HG03469 (cell line): ENCODE measurements at regions not wholly inside any gene's neighbourhood (a gene's known extent, or its start where the extent isn't known, plus 50 kb on each side); places are given as distances from the start of the nearest gene placed in this dataset.

Source experiments
- ATAC-seq: cut with Tn5 transposase; IDR thresholded peaks from one replicate; pipeline ENCODE4 v1.9.1; 2021; ENCODE audit warnings: mild to moderate bottlenecking, moderate library complexity, moderate number of reproducible peaks; ENCODE audit not compliant: unreplicated experiment

- no peak for ATAC-seq
These were observed 231.9 kb upstream of the TNRC6C start for GRCh38 chr17:77726549-77727006.

GRCh38 chr17:77727037-77727615, 231.4 kb upstream of the TNRC6C start:
- ATAC-seq, result no peak

- no peak for ATAC-seq
These were observed 230.1 kb upstream of the TNRC6C start for GRCh38 chr17:77728474-77728795.

- no peak for ATAC-seq
These were observed 229.6 kb upstream of the TNRC6C start for GRCh38 chr17:77728871-77729270.

- no peak for ATAC-seq
These were observed 228.9 kb upstream of the TNRC6C start for GRCh38 chr17:77729587-77729986.

- no peak for ATAC-seq
These were observed 228.1 kb upstream of the TNRC6C start for GRCh38 chr17:77730376-77730775.

- ATAC-seq, result no peak
These were observed 224.8 kb upstream of the TNRC6C start for GRCh38 chr17:77733576-77734296.

GRCh38 chr17:77734371-77735080, 224.0 kb upstream of the TNRC6C start:
- no peak for ATAC-seq

GRCh38 chr17:77735081-77735565, 223.4 kb upstream of the TNRC6C start:
- no peak for ATAC-seq

GRCh38 chr17:77735566-77736198, 222.8 kb upstream of the TNRC6C start:
- ATAC-seq, result no peak

GRCh38 chr17:77736199-77736585, 222.3 kb upstream of the TNRC6C start:
- ATAC-seq, result no peak

GRCh38 chr17:77736721-77737120, 221.8 kb upstream of the TNRC6C start:
- ATAC-seq, result no peak

GRCh38 chr17:77737442-77738265, 220.8 kb upstream of the TNRC6C start:
- no peak for ATAC-seq

- ATAC-seq, result no peak
These were observed 219.6 kb upstream of the TNRC6C start for GRCh38 chr17:77738751-77739531.

- no peak for ATAC-seq
These were observed 218.0 kb upstream of the TNRC6C start for GRCh38 chr17:77740481-77740880.

GRCh38 chr17:77741109-77741508, 217.4 kb upstream of the TNRC6C start:
- ATAC-seq, result no peak

GRCh38 chr17:77742579-77742978, 215.9 kb upstream of the TNRC6C start:
- ATAC-seq, result no peak

GRCh38 chr17:77744066-77744988, 214.2 kb upstream of the TNRC6C start:
- ATAC-seq, result no peak

- ATAC-seq, result no peak
These were observed 212.8 kb upstream of the TNRC6C start for GRCh38 chr17:77745702-77746101.
